NOMO-1 treated with DMSO at 0.1 percent for 48 hours (cell line): ENCODE measurements at regions not wholly inside any gene's neighbourhood (a gene's known extent, or its start where the extent isn't known, plus 50 kb on each side); places are given as distances from the start of the nearest gene placed in this dataset.

Source experiments
- DNase-seq: peaks from one replicate; lab custom pipeline; 2025; ENCODE audit not compliant: unreplicated experiment; lab: John Stamatoyannopoulos, UW

DNA sequence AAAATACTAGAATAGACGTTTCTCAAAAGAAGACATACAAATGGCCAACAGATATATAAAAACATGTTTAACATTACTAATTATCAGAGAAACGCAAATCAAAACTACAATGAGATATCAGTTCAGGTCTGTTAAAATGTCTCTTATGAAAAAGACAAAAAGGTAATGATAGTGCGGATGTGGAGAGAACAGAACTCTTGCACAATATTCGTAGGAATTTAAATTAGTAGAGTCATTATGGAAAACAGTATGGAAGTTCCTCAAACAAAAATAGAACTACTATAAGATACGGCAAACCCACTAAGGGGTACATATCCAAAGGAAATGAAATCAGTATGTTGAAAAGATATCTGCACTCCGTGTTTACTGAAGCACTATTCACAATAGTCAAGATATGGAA, 167.5 kb upstream of the CWC22 start:
- DNase-seq, result no peak

DNA sequence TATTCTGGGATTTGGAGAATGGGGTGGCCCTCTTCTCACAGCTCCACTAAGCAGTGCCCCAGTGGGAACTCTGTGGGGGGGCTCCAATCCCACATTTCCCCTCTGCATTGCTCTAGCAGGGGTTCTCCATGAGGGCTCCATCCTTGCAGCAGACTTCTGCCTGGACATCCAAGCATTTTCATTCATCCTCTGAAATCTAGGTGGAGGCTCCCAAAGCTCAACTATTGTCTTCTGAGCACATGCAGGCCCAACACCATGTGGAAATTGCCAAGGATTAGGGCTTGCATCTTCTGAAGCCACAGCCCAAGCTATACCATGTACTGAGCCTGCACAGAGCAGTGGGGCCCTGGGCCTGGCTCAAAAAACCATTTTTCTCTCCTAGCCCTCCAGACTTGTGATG, 162.4 kb upstream of the CWC22 start:
- DNase-seq, result no peak

DNA sequence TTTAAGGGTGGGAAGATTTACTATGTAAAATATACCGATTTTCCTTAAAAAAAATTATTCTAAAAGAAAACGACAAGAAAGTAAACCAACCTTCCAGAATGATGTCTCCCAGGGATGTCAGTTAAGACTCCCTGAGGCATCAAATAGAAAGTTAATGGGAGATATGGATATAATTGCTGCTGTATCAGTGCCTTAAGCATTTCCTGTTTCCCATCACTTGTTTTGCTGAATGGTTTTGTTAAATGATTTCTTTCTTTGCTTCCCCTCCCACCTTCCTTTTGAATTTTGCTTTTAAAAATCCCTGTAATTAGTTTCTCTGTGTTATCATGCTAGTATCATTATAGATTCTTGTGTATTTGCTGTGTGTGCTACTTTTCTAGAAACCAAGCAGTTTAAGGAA, 154.3 kb upstream of the CWC22 start:
- no peak for DNase-seq

DNA sequence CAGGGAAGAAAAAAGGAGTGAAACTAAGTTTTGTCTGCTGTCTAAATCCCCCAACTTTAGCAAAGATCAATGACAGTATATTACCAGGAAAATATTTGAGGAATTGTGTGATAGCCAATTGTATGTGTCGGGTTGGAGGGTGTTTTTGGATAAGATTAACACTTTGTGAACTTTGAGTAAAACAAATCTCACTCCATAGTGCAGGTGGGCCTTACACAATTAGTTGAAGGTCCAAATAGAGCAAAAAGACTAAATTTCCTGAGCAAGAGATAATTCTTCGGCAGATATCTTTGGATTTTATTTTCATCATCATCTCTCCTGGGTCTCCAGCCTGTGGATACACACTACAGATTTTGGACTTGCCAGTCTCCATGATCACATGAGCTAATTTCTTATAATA, 152.8 kb upstream of the CWC22 start:
- DNase-seq, result no peak

DNA sequence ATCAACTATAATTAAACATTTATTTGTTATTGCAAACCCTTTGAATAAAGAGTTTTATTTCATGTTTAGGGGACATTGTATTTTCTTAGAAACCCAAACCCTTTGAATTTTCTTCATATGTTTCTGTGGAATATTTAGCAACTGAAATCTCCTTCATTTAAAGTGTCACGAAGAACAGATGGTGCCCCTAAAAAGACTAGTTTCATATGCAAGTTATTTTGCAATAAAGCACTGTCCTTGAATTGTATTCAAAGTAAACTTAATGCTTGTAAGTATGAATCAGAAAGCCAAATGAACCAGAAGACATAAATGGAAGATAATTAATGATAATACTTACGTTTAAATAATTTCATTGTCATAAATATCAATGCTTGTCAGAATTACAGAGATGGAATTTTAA, 151.9 kb upstream of the CWC22 start:
- DNase-seq, result no peak

DNA sequence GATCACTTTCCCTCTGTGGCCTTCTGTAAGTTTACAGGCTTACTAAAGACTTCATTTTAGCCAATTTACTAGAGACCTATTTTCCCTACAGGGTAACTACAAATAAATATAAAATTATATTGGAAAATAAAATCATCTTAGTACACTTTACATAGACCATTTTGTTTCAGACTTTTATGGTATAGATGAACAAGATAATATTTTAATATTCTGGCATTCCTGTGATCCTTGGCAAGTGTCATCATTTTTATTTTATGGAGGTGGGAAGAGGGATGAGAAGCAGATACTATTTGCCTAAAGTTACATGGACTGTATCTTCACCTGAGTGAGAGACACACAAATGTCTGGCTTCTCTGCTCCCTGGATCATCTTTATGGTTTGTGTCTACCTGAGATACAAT, 149.6 kb upstream of the CWC22 start:
- no peak for DNase-seq

DNA sequence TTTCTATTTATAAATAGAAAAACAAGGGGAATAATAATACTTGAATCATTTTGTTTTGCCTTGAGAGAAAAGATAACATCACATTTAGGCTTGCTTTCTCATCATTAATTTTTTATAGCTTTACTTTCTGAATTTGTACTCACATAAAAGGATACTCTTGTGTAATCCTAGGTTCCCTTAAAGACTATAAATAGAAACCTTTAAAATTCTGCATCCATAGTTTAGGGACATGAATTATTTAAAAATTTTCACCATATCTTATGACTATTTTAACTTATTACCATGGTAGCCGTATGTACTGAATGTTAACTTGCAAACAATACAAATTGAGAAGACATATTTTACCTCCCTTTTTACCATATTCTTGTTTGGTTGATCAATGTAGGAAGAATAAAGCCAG, 143.5 kb upstream of the CWC22 start:
- DNase-seq, result no peak

DNA sequence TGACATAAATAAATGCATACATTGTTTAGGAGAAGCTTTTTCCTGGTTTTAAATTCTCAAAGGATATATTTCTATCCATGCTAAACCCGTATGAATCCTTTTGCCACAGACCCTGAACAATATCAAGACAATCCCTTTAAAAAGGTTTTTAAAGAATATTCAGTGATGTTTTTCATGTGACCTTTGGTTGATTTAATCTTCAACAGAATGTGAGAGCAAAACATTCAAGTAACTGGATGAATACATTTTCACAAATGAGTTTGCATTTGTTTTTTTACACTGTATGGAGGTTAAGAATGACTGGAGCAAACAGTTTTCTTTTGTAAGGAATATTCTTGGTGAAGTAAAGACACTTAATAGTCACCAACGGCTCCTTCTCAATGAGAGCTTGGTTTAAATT, 139.4 kb upstream of the CWC22 start:
- no peak for DNase-seq

DNA sequence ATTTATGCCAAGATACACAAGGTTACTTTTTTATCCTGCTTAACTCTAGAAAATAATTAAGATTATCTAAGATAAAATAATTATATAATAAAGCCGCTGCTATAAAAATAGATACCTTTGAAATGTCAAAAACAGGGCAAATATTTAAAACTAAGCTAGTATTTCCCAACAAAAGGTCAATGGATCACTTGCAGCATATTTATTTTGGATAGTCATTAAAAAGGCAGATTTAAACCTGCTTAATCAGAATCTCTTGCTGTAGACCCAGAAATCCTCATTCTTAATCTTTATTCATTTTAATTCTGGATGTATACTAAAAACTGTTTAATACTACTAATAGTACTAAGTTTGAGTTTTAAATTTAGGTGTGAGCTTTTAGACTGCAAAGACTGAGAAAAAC, 139.0 kb upstream of the CWC22 start:
- no peak for DNase-seq

DNA sequence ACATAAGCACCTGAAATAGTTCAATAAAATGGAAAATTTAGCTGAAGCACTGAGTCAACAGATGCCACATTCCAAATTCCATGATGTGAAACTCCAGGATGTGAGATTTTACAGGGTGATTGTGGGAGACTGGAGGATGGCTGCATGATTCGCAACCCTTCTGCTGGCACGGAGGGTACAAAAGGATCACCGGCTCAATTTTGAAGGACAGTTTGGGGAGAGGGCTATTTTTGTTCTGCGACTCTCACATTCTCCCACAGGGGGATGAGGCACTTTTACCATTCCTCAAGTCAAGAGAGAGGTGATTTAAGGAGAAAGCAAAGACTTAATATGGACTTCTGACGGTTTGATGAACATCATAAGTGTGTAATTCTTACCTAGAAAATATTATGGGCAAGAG, 138.1 kb upstream of the CWC22 start:
- no peak for DNase-seq

DNA sequence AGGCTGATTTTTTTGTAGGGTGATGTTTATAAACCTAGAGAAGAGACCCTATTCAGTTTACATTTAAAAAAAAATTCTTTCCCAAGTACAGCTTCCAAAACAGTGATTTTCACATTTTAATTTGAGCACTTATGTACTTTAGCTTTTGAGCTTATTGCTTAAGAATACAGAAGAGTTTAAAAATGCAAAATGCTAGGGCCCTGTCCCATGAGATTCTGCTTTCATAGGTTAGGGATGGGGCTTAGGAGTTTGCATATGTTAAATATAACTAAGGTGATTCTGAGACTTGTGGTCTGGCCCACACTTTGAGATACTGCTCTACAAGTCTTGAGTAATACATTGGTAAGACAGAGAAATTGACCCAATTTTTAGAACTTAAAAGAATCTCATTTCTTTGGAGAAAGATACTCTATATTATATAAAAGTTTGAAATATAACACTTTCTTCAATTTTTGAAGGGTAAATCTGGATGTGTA, 137.3 kb upstream of the CWC22 start:
- no peak for DNase-seq

DNA sequence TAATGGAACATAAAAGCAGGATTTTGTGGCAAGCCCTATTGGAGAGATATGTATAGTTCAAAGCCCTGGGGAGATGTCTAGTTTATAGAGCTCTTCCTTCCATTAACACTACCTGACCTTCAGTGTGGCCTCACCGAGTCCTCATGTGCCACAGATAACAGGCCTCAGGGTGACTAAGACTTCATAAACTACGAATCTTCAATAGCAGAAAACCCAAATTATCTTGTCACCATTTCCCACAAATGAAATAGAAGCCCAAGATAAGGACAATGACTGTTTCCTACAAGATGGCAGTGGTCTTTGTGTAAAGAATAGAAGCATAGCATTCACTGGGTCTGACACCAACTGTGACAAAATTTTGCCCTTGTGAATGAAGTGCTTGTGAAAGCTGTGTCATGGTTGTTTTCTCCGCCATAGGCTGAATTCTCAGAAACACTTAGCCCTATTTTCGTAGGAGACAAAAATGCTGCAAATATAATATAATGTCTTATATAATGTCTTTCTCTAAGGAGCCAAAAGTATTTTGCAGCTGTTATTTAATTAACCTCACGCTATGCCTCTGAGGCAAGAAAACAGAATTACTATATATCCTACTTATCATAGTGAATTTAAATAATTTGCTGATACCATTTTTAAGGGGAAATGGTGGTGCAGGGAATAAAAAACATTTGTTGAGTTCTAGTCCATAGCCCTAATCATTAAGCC, 136.7 kb upstream of the CWC22 start:
- no peak for DNase-seq

DNA sequence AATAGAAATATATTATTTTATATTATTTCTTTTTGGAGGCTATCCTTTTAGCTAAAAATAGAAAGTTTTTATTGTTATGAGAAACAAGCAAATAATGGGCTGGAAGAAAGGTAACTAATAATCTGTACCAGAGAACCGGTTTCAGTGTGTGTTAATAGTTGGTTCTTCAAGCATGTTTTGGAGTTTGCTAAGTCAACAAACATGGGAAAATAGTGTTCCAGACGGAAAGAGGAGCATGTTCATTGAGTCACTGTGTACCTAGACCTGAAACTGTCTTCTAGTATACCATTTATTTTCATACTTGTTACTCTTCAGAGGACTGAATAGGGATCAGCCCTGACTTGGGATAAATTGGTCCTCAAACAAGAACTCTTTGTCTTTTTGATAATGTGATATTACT, 134.5 kb upstream of the CWC22 start:
- no peak for DNase-seq

DNA sequence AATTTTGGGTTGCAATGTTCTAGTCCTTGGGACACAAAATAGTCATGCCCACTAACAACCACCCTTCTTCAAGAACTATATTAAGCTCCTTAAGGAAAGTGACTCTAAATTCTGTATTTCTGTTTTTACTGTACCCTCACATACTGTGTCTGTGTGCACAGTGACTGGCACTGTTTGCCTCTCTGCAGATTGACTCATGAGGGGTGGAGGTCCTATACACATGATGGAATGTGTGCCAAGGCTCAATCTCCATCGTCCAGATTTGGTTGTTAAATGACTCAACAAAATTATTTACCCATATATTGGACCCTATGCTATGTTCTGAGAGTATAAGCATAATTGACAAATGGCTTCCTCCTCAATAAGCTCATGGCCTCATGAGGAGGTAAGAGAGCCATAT, 126.6 kb upstream of the CWC22 start:
- no peak for DNase-seq

DNA sequence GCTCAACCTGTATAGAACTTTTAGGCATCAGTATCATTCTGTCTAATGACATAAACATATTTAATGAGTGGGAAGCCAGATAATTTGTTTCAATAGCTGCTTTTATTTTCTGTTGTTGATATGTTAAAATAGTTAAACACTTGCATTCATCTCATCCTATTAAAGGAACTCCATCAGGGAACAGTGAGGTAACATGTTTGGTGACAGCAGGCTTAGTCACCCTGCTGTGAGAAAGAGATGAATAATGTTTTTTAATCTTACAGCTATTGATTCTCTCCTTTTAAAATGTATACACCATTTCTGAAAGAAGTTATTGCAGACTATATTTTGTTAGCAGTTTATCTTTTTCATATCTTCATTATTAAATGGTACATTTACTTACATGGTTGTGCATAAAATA, 123.3 kb upstream of the CWC22 start:
- no peak for DNase-seq

DNA sequence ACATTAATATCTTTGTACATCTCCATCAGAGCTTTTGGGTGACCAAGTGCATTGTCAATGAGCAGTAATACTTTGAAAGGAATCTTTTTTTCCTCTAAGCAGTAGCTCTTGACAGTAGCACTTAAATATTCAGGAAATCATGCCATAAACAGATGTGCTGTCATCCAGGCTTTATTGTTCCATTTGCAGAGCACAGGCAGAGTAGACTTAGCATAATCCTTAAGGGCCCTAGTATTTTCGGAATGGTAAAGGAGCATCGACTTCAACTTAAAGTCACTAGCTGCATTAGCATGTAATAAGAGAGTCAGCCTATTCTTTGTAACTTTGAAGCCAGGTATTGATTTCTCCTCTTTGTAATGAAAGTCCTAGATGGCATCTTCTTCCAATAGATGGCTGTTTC, 121.8 kb upstream of the CWC22 start:
- no peak for DNase-seq

DNA sequence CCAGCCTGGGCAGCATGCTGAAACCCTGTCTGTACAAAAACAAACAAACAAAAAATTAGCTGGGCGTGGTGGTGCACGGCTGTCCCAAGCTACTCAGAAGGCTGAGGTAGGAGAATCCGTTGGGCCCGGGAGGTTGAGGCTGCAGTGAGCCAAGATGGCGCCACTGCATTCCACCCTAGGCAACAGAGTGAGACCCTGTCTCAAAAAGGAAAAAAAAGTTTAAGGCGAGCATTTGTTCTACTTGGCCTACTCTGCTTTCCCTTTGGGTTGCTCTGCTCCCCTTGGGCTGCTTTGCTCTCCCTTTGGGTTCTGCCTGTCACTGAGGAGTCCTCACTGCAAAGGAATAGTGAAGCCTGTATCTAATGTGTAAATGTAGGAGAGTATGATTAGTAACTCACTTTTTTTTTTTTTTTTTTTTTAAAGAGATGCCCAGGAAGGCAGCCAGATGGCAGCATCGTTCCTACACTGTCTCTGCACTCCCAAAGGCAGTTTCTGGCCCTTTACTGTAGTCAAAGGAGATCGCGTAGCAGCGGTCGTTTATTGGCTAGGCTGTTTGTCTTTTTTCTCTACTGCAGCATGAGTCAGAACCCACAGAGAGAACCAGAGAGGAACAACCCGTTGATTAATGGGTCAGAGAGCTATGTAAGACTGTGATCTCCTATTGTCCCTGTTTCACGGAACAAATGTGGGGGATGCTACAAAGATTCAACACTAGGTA, 118.3 kb upstream of the CWC22 start:
- DNase-seq, result peak; percentile 91

DNA sequence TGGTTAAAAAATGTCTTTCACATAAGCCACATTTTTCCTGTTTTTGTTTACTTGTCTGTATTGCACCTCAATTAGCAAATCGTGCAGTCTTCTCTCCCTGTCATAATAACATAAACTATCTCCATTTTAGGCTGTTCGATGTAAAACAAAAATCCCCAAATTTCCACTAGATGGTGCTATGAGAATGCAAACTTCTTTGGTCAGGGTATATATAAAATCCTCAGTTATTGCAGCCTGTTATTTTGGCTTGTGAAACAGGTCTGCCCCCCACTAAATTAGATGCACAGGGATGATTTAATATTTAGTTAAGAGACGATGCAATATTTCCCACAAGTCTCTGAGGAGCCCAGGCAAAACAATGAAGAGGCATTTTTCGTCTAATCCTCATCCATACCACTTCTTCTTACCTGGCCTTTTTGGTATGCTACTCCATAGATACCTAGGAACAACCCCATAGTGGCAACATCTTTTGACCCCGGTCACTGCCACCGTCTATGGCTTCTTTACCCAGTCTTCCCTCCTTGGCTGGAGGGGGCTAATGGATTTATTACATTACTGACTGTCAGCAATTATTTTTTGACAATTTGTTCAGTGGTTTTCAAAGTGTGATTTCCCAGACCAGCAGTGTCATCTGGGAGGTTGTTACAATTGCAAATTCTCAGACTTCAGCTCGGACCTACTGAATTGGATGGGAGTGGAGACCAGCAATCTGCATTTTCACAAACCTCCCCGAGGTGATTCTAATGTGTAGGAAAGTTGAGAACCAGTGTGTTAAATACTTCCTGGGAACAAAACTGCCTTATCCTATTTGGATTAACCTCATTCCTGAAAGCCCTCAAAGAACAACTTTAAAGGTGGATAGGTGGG, 117.4 kb upstream of the CWC22 start:
- DNase-seq, result peak; percentile 60

DNA sequence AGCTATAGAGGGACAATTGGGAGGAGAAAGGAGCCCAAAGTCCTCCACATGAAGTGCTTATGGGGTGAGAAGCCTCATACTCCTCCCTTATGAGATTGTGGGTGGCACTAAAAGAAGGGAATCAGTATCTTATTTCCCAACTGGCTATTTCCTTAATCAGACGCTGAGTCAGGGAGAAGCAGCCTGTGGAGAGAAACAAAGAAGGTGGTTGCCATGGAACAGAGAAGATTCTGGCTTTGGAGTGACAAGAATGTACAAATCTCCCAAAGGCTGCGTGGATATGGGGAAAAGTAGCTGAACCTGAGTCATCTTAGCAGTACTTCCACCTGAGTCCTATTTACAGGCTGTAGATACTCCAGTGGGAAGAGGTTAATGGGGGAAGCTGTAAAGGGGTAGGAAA, 115.8 kb upstream of the CWC22 start:
- DNase-seq, result no peak

DNA sequence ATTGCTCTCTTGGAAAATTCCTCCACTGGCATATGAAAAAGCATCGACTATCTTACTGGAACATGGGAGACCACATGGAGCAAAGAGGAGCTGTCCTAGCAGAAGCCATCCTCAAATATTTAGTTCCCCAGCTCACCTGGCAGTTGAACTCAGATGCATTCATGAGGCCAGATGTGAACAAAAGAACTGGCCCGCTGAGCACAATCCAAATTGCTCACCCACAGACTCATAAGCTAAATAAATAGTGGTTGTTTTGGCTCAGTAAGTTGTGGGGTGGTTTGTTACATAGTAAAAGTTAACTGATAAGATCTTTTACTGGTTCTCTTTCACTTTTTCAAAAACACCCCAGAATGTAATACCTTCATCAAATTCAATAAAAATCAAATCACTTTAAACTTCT, 108.6 kb upstream of the CWC22 start:
- DNase-seq, result no peak

DNA sequence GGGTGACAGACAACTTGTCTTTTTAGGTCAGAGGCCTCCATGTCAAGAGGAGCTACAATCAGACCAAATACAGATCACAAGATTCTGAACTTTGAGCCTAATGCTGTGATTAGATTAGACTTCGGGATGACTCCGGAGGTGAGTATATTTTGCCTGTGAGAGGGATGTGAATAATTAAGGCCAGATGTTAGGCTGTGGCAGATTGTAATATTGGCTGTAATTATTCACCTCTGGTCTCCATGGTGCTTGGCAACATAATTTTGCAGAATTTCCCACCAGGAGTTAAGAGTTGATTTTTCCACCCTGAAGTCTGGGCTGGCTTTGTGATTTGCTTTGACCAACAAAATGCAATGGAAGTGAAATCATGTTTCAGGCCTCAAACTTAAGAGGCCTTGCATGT, 108.2 kb upstream of the CWC22 start:
- no peak for DNase-seq

DNA sequence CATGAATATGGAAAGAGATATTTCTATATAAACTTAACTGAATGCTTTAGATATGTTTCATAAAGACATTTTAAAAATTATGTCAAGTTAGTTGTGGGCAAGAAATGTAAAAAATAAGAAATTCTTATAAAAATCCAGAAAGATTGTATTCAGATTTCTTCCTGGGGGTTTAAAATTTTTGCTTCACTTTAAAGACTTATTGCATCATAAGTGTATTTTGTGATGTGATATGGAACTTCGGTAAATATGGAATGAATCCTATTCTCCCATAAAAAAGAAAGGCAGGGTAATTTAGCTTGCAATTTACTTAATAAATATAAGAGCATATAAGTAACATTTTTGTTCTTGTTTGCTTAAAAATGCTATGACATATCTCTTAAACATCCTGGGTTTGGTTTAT, 104.8 kb upstream of the CWC22 start:
- DNase-seq, result no peak
